ENCODE measurements at regions not wholly inside any gene's neighbourhood (a gene's known extent, or its start where the extent isn't known, plus 50 kb on each side); places are given as distances from the start of the nearest gene placed in this dataset.

- no peak for TF ChIP-seq CTCF (conservative IDR thresholded peaks at IDR 0.05 in 1 of 2, IDR thresholded peaks at IDR 0.05 in 1 of 2; ENCODE audit: extremely low read depth in 1 of 2, insufficient read depth in 1 of 2, low read depth in 1 of 2, low read length in 2 of 2)
- TF ChIP-seq EZH2 (IDR thresholded peaks at IDR 0.05; ENCODE audit: borderline replicate concordance, low read length), result no peak
These were observed 92.6 kb downstream of the THBS2 start for GRCh38 chr6:169160855-169161560.

Measured in mammary epithelial cell (primary cell).